ENCODE measurements at regions not wholly inside any gene's neighbourhood (a gene's known extent, or its start where the extent isn't known, plus 50 kb on each side); places are given as distances from the start of the nearest gene placed in this dataset.

DNA sequence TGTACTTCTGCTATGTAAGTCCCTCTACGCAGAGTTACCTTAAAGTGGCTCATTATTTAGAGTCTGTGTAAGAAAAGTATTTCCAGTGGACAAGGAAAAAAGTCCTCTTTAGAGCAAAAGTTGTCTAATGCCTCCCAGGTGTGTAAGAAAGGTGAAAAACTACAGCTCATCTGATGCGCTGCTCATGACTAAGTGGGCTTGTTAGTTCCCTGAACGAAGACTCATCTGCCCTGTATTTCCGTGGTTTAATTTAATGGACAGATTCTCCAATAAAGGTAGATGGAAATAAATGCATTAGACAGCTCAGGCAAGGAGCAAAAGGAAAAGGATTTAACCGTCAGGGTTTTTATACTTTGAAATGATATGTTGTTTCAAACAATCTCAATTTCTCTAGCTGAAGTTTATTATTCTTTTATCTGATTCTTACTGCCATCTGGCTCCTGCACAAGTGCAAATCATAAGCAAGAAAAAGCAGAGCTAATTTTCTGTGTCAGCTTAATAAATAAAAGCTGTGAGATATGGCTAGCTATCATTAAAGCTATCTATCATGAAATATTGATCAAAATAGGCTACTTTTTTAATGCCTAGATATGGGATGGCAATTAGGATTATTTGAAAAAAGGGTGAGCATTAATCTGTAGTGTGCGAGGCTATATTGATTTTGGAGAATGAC is 73.7 kb upstream of the PCDH9 start:
- TF ChIP-seq, protein P1, sequence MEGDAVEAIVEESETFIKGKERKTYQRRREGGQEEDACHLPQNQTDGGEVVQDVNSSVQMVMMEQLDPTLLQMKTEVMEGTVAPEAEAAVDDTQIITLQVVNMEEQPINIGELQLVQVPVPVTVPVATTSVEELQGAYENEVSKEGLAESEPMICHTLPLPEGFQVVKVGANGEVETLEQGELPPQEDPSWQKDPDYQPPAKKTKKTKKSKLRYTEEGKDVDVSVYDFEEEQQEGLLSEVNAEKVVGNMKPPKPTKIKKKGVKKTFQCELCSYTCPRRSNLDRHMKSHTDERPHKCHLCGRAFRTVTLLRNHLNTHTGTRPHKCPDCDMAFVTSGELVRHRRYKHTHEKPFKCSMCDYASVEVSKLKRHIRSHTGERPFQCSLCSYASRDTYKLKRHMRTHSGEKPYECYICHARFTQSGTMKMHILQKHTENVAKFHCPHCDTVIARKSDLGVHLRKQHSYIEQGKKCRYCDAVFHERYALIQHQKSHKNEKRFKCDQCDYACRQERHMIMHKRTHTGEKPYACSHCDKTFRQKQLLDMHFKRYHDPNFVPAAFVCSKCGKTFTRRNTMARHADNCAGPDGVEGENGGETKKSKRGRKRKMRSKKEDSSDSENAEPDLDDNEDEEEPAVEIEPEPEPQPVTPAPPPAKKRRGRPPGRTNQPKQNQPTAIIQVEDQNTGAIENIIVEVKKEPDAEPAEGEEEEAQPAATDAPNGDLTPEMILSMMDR (optimal IDR thresholded peaks at IDR 0.05 in 1 of 3, IDR thresholded peaks at IDR 0.05 in 1 of 3, conservative IDR thresholded peaks at IDR 0.05 in 1 of 3; ENCODE audit: extremely low read depth in 1 of 3, insufficient read depth in 2 of 3, low read length in 3 of 3): no peak
- no peak for TF ChIP-seq EZH2 (IDR thresholded peaks at IDR 0.05; ENCODE audit: low read length)

Measured in keratinocyte (primary cell).